ENCODE measurements at regions not wholly inside any gene's neighbourhood (a gene's known extent, or its start where the extent isn't known, plus 50 kb on each side); places are given as distances from the start of the nearest gene placed in this dataset.

DNA sequence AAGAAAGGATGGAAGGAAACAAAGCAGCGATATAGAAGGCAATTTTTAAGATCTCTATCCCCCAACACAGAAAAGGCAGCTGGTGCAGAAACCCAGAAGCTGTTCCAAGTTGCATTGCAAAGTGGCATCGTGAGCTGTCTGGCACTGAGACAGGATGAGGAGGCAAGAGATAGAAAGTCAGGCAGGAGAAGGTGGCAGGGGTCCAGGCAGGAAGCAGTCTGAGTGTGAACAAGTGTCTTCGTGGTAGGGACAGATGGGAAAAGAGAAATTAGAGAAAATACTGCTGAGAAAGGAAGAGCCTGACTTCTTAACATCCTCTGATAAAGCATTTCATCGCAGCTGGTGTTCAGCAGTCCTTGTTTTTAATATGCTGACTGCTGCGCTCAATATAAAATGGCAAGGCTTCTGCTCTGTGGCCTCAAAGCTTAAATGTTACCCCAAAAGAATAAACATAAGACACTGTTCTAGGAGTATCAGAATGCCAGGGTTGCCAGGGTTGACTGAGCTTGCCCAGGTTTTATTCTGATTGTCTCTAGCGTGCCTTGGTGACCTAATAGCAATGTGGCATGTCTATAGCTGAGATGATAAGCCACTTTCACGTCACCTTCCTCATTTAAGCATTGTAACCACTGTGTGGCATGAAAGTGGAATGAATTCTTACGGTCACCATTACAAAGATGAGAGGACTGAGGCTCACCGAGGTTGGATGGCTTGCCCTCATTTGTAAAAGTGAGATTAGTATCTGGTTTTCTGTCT is 397.6 kb downstream of the NUAK1 start:
- FAIRE-seq (no peak), DNase-seq (ENCODE audit: low spot score) (no peak)

DNA sequence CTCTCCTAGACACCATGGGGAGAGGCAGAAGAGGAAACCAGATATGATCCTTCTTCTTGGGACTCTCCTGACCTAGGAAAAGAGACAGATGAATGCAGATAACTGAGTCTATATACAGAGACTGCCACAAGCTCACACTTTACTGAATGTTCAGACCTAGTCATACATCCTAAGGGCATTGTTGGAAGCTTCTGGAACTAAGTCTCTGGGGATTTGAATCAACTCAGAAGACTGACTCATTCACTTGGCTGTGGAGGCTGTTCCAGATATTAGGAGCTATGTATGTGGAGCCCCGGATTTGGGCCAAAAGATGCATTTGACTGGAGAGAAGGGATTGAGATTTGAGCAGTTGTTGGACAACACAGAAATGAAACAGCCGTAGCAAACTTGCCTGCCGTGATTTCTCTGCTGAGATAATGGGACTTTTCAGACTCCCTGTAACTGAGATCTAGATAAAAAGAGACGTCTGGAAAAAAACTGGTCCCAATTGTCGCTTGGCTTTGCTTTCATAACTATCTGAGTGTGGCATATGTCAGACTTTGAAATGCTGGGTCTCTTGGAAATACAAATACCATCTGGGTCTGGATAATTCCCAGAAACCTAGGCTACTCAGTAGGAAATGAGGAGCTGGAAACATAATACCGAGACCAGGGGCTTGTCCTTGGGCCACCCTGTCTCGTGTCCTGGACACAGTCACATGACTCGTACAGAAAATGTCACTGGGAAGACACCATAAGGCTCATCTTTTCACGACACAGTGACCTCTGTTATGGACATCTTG is 396.8 kb downstream of the NUAK1 start:
- no peak for FAIRE-seq
- DNase-seq (ENCODE audit: low spot score): no peak

- no peak for FAIRE-seq
- no peak for DNase-seq (ENCODE audit: low spot score)
Observed at GRCh38 chr12:105742567-105742874, 396.2 kb downstream of the NUAK1 start.

DNA sequence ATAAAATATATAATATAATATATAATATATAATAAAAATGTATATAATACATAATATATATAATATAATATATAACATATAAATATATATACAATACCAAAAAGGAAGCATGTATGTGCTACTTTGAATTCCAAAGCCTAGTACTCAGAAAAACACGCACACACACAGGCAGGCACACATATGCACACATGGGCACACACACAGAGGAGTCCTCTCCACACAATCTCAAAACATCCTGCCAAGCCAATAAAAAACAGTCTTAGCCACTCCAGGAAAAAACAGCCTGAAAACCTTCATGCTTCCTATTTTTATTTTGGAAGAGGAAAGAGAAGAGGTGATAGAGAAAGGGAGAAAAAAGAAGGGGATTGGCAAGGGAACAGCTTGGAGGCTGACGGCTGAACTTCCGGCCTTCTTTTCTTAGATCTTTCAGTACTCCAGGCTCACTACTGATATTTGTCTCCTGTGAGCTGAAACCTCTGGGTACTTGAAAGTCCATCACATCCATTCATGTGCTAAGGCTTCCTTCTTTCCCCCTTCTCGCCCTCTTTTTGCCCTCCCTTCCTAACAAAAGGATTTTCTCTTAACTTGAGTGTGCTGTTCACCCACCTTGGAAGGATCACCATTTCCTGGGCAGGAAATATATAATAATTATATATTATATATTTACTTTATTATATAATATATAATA is 394.2 kb downstream of the NUAK1 start:
- FAIRE-seq (no peak), DNase-seq (ENCODE audit: low spot score) (no peak)

- FAIRE-seq (no peak), DNase-seq (ENCODE audit: low spot score) (no peak)
Observed at GRCh38 chr12:105745811-105746210, 392.9 kb downstream of the NUAK1 start.

GRCh38 chr12:105748806-105749600 is 389.8 kb downstream of the NUAK1 start:
- FAIRE-seq (no peak), DNase-seq (ENCODE audit: low spot score) (peak; percentile 32)

GRCh38 chr12:105750096-105750495 is 388.7 kb downstream of the NUAK1 start:
- no peak for FAIRE-seq
- no peak for DNase-seq (ENCODE audit: low spot score)

DNA sequence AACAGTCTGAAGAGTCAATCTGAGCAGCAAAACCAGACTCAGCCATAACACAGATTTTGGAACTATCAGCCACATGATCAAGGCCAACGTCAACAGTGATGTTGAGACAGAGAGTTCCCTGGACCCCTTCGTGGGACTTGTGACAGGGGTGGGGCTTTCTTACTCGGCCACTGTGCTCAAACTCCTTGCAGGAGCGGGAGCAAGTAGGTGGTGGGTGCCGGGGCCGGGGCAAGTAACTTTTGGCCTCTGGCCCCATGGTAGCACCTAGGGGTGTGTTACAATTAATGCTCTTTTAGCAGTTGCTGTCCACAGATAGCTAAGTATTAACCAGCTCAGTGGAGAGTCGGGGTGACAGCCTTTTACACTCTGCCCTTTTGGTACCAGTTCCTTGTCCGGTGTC is 384.4 kb downstream of the NUAK1 start:
- no peak for DNase-seq (ENCODE audit: low spot score)

GRCh38 chr12:105756961-105757360 is 381.8 kb downstream of the NUAK1 start:
- FAIRE-seq (no peak), DNase-seq (ENCODE audit: low spot score) (no peak)

More for the DNA sequence above, 384.4 kb downstream of the NUAK1 start:
- no peak for FAIRE-seq

DNA sequence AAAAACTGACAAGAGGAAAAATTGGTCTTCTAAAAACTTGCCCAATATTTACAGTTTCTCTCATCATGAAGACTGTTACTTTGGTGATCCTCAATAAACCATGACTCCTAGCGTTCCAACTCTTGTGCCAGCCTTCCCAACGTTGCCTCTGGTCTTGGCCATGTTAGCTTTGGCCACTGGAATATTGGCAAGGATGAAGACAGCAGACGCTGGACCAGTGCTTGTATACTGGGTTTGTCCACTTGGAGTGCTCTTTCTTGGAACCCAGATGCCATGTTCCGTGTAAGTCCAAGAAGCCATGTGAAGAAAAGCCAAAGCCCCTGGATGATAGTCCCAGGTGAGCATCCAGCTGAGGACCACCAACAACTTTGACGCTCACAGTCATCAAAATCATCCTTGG is 379.6 kb downstream of the NUAK1 start:
- DNase-seq (ENCODE audit: low spot score): no peak
- no peak for FAIRE-seq

GRCh38 chr12:105761075-105761474 is 377.7 kb downstream of the NUAK1 start:
- no peak for DNase-seq (ENCODE audit: low spot score)
- no peak for FAIRE-seq

GRCh38 chr12:105764216-105764835 is 374.4 kb downstream of the NUAK1 start:
- FAIRE-seq: no peak

DNA sequence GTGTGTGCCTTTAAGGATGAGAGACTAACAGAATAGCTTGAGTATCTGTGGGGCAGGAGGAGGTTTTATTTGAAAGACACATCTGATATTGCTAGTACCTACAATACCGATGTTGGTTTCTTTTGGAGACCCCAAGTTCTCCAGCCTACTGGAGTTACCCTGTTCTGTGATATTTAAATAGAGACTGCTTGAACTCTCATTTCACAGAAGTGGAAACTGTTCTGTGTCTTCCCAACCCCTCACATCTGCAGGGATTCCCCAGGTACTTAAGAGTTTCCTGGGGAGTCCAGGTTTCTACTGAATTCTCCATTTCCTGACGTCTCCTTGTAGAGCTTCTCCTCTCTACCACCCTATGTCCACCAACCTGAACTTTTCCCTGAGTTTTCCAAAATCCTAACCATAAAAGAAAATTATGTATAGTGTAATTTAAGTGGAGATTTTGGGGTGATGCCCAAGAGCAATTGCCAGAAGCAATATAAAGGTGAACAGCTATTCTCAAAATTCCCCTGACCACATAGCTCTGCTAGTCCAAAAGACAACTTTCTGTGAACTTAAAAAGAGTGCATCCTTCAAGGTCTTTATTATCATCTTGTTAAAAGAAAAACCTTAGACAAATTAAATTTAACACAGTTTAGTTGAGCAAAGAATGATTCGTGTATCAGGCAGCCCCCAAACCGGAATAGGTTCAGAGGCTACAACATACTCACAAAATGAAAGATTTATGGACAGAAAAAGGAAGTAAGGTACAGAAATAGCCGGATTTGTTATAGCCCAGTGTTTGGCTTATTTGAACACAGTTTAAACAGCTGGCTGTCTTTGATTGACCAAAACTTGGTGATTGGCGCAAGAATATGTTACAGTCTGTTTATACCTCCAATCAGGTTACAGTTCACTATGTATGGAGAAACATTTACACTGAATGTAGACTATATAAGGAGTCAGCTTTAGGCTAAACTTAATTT is 373.4 kb downstream of the NUAK1 start:
- FAIRE-seq (no peak), DNase-seq (ENCODE audit: low spot score) (no peak)

More at GRCh38 chr12:105764216-105764835, 374.4 kb downstream of the NUAK1 start:
- no peak for DNase-seq (ENCODE audit: low spot score)

DNA sequence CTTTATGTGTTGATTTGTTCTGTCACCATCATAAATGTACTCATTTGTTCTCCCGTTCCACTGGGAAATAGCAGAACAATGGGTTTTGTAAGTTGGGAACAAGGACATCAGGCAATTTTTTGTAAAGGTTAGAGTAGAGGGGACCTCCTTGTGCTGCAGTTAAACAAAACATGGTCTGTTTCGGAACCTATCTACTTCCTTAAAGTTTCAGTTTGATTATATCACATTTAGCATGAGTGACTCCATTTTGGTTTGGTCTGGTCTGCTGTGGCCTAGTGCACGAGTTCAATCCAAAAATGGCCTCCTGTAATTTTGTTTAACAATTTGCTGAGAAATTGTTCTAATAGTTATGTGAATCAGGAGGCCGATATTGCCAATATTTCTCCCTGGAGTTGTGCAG is 372.7 kb downstream of the NUAK1 start:
- FAIRE-seq: no peak
- no peak for DNase-seq (ENCODE audit: low spot score)

- no peak for FAIRE-seq
Observed at GRCh38 chr12:105769486-105769885, 369.3 kb downstream of the NUAK1 start.

DNA sequence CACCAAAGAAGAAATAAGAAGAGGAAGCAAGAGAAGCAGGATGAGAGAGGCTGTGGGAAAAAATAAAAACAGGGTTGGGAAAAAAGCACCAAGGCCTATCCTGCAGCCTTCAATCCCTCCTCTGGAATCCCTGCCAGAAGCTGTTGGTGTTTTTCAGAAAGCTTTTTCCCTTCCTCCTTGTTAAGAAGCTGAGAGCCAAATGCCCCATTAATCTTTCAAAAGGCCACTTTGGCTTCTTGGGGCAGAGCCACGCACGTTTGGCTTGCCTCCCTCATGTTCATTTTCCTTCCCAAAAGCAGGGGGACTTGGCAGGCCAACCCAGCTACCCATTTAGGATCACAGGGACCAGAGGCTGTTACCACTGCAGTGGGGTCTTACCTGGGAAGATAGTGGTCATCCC is 365.3 kb downstream of the NUAK1 start:
- DNase-seq (ENCODE audit: low spot score) (no peak), FAIRE-seq (no peak)

More at GRCh38 chr12:105769486-105769885, 369.3 kb downstream of the NUAK1 start:
- DNase-seq (ENCODE audit: low spot score): no peak

- no peak for FAIRE-seq
- no peak for DNase-seq (ENCODE audit: low spot score)
Observed at GRCh38 chr12:105774037-105774436, 364.7 kb downstream of the NUAK1 start.

DNA sequence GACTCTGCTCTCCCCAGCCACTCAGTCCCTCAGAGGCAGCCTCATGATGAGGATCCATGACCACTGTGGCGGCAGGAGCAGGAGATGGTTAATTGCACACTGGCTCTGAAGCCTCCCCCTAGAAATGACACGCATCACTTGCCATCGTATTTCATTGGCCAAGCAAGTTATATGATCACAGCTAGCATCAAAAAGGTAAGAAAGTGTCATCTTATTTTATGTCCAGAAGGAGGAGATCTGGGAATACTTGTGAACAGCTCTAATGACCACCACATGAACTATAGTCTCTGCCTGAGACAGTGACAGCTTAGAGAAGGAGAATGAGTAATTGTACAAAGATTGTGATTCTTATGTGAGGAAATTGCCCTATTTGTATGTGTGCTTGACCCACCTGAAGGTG is 363.4 kb downstream of the NUAK1 start:
- no peak for DNase-seq (ENCODE audit: low spot score)

DNA sequence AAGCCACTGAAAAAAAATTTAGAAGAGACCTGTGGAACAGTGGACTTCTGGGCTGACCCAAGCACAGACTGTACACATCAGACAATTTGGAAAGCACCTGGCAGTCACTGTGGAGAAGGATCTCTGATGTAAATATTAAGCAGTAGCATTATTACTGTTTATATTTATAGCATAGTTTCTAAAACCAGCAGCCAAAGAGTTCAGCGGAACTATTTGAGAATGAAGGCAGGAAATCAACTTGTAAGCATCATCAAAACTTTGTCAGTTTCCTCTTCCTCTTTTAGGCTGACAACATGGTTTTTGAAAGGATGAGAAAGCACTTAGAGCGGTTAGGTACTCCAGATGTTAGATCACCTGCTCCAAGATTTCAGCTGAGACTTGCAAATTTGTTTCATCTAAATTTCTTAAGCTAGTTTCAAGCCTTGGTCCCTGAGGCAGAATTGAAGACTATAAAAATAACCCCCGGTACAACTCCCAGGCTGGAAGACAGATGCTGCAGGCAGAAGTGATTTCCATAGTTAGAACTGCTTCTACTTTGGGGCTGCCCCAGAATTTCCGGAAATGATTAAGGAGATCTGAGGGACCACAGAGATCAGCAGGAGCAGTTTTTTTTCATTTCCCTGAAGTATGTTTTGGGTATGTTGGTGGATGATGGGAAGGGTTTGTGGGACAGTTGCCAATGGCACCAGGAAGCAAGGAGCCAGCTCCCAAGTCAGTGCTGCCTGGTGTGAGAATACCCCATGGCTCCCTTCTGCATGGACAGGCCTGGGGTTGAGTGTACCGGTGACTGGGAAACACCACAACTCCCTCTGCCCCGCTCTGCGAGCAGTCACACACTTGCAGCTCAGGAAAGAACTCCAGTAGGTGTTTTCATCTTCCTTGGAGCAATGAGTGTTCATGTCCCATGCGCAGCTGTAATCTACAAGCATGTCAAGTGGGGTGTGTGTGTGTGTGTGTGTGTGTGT is 354.5 kb downstream of the NUAK1 start:
- no peak for DNase-seq (ENCODE audit: low spot score)
- no peak for FAIRE-seq

More for the DNA sequence above, 363.4 kb downstream of the NUAK1 start:
- FAIRE-seq: no peak
